HG02642 (cell line): ENCODE measurements at regions not wholly inside any gene's neighbourhood (a gene's known extent, or its start where the extent isn't known, plus 50 kb on each side); places are given as distances from the start of the nearest gene placed in this dataset.

Experiments used
- ATAC-seq: cut with Tn5 transposase; IDR thresholded peaks from one replicate; pipeline ENCODE4 v1.9.1; 2021; ENCODE audit warnings: mild to moderate bottlenecking; ENCODE audit not compliant: unreplicated experiment, poor library complexity

DNA sequence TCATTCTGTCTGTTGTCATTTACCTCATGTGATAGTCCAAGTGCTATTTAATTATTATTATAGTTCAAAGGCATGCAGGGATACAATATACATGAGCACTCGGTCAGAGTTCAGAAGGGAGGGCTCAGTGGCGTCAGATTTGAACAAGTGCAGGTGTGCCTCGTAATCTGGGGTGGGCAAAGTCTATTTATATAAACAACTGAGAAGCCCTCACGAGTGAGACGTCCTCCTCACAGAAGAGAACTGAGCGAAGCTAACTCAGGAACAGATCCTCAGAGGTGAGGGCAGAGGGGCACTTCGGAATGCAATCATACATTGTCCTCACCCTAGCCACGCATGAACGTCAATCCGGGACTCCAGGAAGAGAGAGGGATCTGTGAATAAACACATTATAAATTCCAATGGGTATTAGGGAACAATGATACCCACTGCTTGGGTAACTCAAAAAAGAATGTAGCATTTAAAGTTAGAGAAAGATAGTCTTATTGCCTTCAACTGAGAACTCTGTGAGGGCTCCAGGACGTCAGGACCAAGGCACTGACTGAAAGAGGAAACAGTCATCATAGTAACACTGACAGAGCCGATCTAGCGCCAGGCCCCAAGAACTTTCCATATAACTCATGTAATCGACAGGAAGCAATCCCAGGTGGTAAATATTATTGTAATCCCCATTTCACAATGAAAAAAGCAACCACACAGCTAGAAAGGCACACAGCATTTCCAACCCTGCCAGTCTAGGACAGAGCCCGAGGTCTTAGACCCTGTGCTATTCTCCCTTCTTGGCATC is 127.1 kb upstream of the B3GALT2 start:
- no peak for ATAC-seq

DNA sequence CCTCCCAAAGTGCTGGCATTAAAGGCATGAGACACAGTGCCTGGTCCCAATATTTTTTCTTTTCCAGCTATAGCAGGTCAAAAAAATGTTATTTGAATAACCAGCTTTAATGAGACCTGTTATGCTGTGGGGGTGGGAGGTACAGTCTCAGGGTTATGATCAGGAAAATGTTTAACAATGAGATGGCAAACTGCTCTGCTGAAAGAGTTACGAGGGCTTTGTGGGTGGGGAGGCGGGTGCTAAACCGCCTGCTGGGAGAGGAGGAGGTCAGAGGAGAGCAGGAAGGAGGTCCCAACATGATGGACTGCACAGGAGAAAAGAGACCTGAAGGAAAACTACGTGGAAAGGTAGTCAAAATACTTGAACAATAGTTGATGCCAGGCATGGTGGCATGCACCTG is 126.0 kb upstream of the B3GALT2 start:
- ATAC-seq: no peak

DNA sequence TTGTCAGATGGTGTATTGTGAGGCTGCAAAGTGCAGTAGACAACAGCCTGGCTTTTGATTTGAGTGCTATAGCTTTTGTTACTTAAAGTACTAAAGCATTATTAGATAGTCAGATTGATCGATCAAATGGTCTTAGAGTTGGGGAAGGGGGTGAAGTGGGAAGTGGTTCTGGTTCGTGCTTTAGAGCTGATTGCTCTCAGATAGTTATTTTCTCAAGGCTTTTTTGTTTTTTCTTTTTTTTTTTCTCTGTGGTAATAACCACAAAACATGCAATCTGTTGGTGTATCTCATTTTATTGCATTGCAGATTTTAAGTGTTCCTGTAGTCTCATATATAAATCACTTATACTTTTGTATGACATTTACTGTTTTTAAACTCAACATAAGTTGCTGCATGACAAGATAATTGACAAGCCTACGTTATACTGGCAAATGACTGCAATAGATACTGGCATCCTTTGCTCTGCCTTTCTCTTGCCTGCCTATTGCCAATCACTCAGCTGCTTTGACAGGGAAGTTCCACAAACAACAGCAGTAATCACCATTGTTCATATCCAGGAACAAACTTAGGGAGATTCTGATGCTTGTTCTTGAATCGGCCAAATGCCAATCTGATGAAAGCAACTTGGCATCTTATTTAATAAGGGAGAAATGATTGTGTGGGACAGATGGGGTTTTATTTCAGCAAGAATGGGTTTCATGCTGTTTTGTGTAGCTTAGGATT is 125.0 kb upstream of the B3GALT2 start:
- no peak for ATAC-seq

DNA sequence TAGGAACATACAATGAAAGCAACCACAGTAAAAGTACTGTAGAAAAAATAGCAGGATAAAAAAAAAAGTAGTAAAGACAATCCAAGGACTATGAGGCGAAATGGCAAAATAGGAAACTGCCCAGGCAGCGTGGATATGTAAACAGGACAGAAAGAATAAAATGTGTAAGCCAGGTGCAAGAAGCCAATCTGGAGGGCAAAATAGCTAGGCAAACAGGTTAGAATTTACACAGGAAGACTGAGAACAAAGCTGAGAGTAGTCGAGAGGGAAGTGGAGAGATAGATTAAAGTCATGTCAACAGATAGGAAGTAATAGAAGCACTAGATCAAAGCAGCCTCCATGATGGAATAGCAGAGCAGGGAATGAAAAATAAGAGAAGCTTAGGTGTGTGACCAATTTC is 124.2 kb upstream of the B3GALT2 start:
- ATAC-seq: no peak

DNA sequence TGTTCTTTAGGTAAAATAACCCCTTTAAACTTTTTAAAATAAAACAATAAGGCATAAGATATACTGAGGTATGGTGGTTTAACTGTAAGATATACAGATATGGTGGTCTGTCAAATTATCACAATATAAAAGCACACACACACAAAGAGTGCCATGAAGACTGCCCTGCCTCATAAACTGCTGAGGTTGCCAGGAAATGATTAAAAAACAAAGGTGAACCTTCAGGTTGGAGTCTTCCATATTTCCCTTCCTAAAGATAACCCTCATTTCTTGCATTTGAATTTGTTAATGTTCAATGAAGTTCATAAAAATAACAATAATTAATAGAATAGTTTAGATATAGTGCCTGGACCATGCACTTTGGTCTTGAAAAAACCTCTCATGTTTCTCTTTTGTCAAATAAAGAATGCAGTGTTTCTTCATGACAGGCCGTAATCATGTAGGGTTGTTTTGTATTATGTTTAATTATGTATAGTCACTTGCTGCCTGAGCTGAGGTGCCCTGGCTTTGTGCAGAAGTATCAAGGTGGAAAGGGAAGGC is 123.6 kb upstream of the B3GALT2 start:
- no peak for ATAC-seq

DNA sequence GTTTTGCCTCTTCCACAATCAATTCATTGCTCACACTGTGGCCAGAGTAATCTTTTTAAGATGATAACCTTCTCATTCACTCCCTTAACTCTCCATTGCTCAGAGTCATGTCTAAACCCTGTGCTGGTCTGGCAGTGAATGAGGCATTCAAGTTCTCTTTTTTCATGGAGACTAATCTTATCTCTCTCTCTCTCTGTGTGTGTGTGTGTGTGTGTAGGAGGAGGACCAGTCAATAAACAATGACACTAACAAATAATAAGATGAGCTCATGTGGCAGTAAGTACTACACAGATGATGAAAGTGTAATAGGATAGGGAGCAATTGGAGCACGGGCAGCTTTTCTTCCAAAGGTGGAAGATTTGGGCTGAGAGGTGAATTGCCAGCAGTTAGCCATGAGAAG is 122.0 kb upstream of the B3GALT2 start:
- ATAC-seq: no peak

DNA sequence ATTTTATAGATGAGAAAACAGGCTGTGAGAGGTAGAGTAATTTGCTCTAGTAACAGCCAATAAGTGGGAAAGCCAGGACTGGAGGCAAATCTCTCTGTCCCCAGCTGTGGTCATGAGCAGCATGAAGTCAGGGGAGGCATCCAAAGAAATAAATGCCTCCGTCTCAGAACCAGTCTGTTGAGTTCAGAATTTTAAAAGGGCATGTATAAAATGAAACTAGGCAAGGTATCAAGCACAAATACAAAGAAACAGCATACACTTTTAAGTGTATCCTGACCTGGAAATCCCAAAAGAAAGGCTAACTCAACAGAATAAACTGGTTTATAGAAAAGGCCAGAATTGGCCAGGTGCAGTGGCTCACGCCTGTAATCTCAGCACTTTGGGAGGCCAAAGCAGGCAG is 120.0 kb upstream of the B3GALT2 start:
- no peak for ATAC-seq
